Type B pancreatic cell (in vitro differentiated cells): ENCODE measurements at regions not wholly inside any gene's neighbourhood (a gene's known extent, or its start where the extent isn't known, plus 50 kb on each side); places are given as distances from the start of the nearest gene placed in this dataset.

Experiments used
- DNase-seq: peaks from one replicate; pipeline ENCODE4 v3.0.0; 2021; ENCODE audit warnings: mixed read lengths; ENCODE audit not compliant: unreplicated experiment; ENCODE audit errors: extremely low spot score
- H3K27ac Mint-ChIP-seq: 2 replicates; pipeline ENCODE4 v1.8.0; 2021; ENCODE audit warnings: mild to moderate bottlenecking, mixed read lengths
- H3K27me3 Mint-ChIP-seq: 2 replicates; pipeline ENCODE4 v1.8.0; 2021; ENCODE audit warnings: mixed read lengths
- H3K36me3 Mint-ChIP-seq: 2 replicates; pipeline ENCODE4 v1.8.0; 2021; ENCODE audit warnings: mixed read lengths
- H3K4me1 Mint-ChIP-seq: one replicate; pipeline ENCODE4 v1.8.0; 2021; ENCODE audit warnings: mixed read lengths; ENCODE audit not compliant: unreplicated experiment
- H3K4me3 Mint-ChIP-seq: 2 replicates; pipeline ENCODE4 v1.8.0; 2021; ENCODE audit warnings: mild to moderate bottlenecking, mixed read lengths
- H3K9me3 Mint-ChIP-seq: 2 replicates; pipeline ENCODE4 v1.8.0; 2021; ENCODE audit warnings: mixed read lengths
- TF ChIP-seq, protein P1 (sequence below): fragments of 200-600 bp; sonication (generic); conservative IDR thresholded peaks from 2 replicates; pipeline ENCODE4 v1.5.0; 2021; ENCODE audit warnings: antibody characterized with exemption, mild to moderate bottlenecking

GRCh38 chr12:118625050-118625675 is 248.8 kb downstream of the SUDS3 start:
- peaks cover 3% of the 10 kb centered on the region for H3K27me3 Mint-ChIP-seq
- TF ChIP-seq, protein P1, sequence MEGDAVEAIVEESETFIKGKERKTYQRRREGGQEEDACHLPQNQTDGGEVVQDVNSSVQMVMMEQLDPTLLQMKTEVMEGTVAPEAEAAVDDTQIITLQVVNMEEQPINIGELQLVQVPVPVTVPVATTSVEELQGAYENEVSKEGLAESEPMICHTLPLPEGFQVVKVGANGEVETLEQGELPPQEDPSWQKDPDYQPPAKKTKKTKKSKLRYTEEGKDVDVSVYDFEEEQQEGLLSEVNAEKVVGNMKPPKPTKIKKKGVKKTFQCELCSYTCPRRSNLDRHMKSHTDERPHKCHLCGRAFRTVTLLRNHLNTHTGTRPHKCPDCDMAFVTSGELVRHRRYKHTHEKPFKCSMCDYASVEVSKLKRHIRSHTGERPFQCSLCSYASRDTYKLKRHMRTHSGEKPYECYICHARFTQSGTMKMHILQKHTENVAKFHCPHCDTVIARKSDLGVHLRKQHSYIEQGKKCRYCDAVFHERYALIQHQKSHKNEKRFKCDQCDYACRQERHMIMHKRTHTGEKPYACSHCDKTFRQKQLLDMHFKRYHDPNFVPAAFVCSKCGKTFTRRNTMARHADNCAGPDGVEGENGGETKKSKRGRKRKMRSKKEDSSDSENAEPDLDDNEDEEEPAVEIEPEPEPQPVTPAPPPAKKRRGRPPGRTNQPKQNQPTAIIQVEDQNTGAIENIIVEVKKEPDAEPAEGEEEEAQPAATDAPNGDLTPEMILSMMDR: no peak
- no peak for DNase-seq
- H3K36me3 Mint-ChIP-seq: no peaks in the 10 kb centered on the region
- no peaks in the 10 kb centered on the region for H3K9me3 Mint-ChIP-seq
- H3K4me1 Mint-ChIP-seq: no peaks in the 10 kb centered on the region
- no peak overlapping the region for H3K4me3 Mint-ChIP-seq
- no peak overlapping the region for H3K27ac Mint-ChIP-seq

GRCh38 chr12:118633071-118633470 is 256.7 kb downstream of the SUDS3 start:
- no peaks in the 10 kb centered on the region for H3K4me1 Mint-ChIP-seq
- H3K4me3 Mint-ChIP-seq: no peak overlapping the region
- TF ChIP-seq, protein P1: no peak
- no peaks in the 10 kb centered on the region for H3K36me3 Mint-ChIP-seq
- H3K27me3 Mint-ChIP-seq: peaks cover 19% of the 10 kb centered on the region
- no peak overlapping the region for H3K27ac Mint-ChIP-seq
- no peak for DNase-seq
- H3K9me3 Mint-ChIP-seq: no peaks in the 10 kb centered on the region

GRCh38 chr12:118635276-118635675 is 258.9 kb downstream of the SUDS3 start:
- Mint-ChIP-seq H3K9me3 (no peaks in the 10 kb centered on the region), H3K27ac (no peak overlapping the region), H3K4me3 (no peak overlapping the region), H3K36me3 (no peaks in the 10 kb centered on the region), H3K4me1 (no peaks in the 10 kb centered on the region), H3K27me3 (peaks cover 26% of the 10 kb centered on the region)
- TF ChIP-seq, protein P1: no peak
- no peak for DNase-seq

- TF ChIP-seq, protein P1: no peak
- Mint-ChIP-seq H3K27me3 (peaks cover 23% of the 10 kb centered on the region), H3K4me3 (no peak overlapping the region), H3K9me3 (no peaks in the 10 kb centered on the region), H3K4me1 (no peaks in the 10 kb centered on the region), H3K36me3 (no peaks in the 10 kb centered on the region), H3K27ac (no peak overlapping the region)
- no peak for DNase-seq
Measured at GRCh38 chr12:118637767-118638370, 261.5 kb downstream of the SUDS3 start.

DNA sequence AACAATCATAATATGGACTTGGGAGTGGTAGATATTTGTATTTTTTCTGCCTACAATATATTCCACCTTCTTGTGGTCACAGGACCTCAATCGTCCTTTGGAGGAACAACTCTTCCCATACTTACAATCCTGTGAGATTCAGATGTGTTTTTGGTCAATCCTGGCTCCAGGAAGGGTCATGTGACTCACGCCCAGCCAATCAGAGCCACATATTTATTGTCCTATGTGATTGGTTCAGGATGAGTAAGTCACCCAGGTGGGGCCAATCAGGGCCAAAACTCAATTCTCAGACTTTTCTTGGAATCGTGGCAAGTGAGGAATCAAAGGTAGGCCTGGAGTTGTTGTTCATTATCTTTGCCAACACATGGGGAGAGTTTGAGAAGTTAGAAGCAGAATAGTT is 264.9 kb downstream of the SUDS3 start:
- Mint-ChIP-seq H3K4me1 (no peaks in the 10 kb centered on the region), H3K27me3 (peaks cover 14% of the 10 kb centered on the region), H3K9me3 (no peaks in the 10 kb centered on the region), H3K36me3 (no peaks in the 10 kb centered on the region), H3K27ac (no peak overlapping the region), H3K4me3 (no peak overlapping the region)
- DNase-seq: no peak
- TF ChIP-seq, protein P1: no peak
